Activated CD8-positive, alpha-beta memory T cell treated with anti-CD3 and anti-CD28 coated beads for 1 hour (primary cell): ENCODE measurements at regions not wholly inside any gene's neighbourhood (a gene's known extent, or its start where the extent isn't known, plus 50 kb on each side); places are given as distances from the start of the nearest gene placed in this dataset.
"Not testable (repeated sequence)": the region's sequence is repeated elsewhere in the genome, so short reads cannot be mapped to it uniquely, and the experiment has no call there.

Experiments
- DNase-seq, 2 donors: peaks; one replicate each; pipeline ENCODE4 v3.0.0-alpha.2; 2020; ENCODE audit warnings: low read depth in 1 of 2; ENCODE audit errors: extremely low read depth in 1 of 2

- not testable (repeated sequence) for DNase-seq
Observed at GRCh38 chr12:131272283-131272814, 318.6 kb downstream of the ADGRD1 start.

- DNase-seq, result no peak
Observed at GRCh38 chr12:131273291-131273845, 319.7 kb downstream of the ADGRD1 start.

- no peak for DNase-seq
Observed at GRCh38 chr12:131274061-131274460, 320.4 kb downstream of the ADGRD1 start.

- DNase-seq, result no peak
Observed at GRCh38 chr12:131274906-131275305, 321.2 kb downstream of the ADGRD1 start.

GRCh38 chr12:131275824-131276223 is 322.1 kb downstream of the ADGRD1 start:
- DNase-seq, result no peak

GRCh38 chr12:131276501-131277185 is 322.9 kb downstream of the ADGRD1 start:
- DNase-seq, result no peak

- DNase-seq, result not testable (repeated sequence)
Observed at GRCh38 chr12:131277186-131278091, 323.7 kb downstream of the ADGRD1 start.

- DNase-seq, result not testable (repeated sequence)
Observed at GRCh38 chr12:131278451-131279115, 324.9 kb downstream of the ADGRD1 start.

GRCh38 chr12:131279281-131279921 is 325.7 kb downstream of the ADGRD1 start:
- no peak for DNase-seq

- DNase-seq, result no peak
Observed at GRCh38 chr12:131280426-131280825, 326.7 kb downstream of the ADGRD1 start.

GRCh38 chr12:131281016-131281415 is 327.3 kb downstream of the ADGRD1 start:
- DNase-seq, result no peak

- DNase-seq, result no peak
Observed at GRCh38 chr12:131282292-131283080, 328.8 kb downstream of the ADGRD1 start.

GRCh38 chr12:131283191-131283861 is 329.6 kb downstream of the ADGRD1 start:
- no peak for DNase-seq

- DNase-seq, result not testable (repeated sequence)
Observed at GRCh38 chr12:131283862-131284825, 330.4 kb downstream of the ADGRD1 start.

GRCh38 chr12:131284954-131285904 is 331.5 kb downstream of the ADGRD1 start:
- not testable (repeated sequence) for DNase-seq

GRCh38 chr12:131285905-131286295 is 332.2 kb downstream of the ADGRD1 start:
- DNase-seq, result not testable (repeated sequence)

- not testable (repeated sequence) for DNase-seq
Observed at GRCh38 chr12:131286301-131286700, 332.6 kb downstream of the ADGRD1 start.
